ENCODE measurements at regions not wholly inside any gene's neighbourhood (a gene's known extent, or its start where the extent isn't known, plus 50 kb on each side); places are given as distances from the start of the nearest gene placed in this dataset.

GRCh38 chr13:79030513-79030912 lies 371.6 kb upstream of the OBI1 start:
- TF ChIP-seq, protein P1, sequence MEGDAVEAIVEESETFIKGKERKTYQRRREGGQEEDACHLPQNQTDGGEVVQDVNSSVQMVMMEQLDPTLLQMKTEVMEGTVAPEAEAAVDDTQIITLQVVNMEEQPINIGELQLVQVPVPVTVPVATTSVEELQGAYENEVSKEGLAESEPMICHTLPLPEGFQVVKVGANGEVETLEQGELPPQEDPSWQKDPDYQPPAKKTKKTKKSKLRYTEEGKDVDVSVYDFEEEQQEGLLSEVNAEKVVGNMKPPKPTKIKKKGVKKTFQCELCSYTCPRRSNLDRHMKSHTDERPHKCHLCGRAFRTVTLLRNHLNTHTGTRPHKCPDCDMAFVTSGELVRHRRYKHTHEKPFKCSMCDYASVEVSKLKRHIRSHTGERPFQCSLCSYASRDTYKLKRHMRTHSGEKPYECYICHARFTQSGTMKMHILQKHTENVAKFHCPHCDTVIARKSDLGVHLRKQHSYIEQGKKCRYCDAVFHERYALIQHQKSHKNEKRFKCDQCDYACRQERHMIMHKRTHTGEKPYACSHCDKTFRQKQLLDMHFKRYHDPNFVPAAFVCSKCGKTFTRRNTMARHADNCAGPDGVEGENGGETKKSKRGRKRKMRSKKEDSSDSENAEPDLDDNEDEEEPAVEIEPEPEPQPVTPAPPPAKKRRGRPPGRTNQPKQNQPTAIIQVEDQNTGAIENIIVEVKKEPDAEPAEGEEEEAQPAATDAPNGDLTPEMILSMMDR (IDR thresholded peaks at IDR 0.05) = no peak
- no peak for TF ChIP-seq EP300 (IDR thresholded peaks at IDR 0.05; ENCODE audit: low read depth)
- TF ChIP-seq POLR2A (IDR thresholded peaks at IDR 0.05) = no peak
- no peak for TF ChIP-seq POLR2AphosphoS5 (IDR thresholded peaks at IDR 0.05)

Measured in transverse colon (tissue), 4 donors.